H1 (cell line): ENCODE measurements at regions not wholly inside any gene's neighbourhood (a gene's known extent, or its start where the extent isn't known, plus 50 kb on each side); places are given as distances from the start of the nearest gene placed in this dataset.
"Not testable (repeated sequence)": the region's sequence is repeated elsewhere in the genome, so short reads cannot be mapped to it uniquely, and the experiment has no call there.

Experiments
- CTCF ChIA-PET: fragments of 300-600 bp; sonication (Branson Sonifier 250); formaldehyde crosslinking; loops from one replicate; lab custom pipeline; 2021; ENCODE audit not compliant: partially characterized antibody; lab: Charles Lee
- POLR2A ChIA-PET: fragments of 300-600 bp; sonication (Branson Sonifier 250); formaldehyde crosslinking; loops from one replicate; lab custom pipeline; 2021; ENCODE audit warnings: inconsistent platforms; ENCODE audit not compliant: partially characterized antibody; lab: Charles Lee
- DNase-seq, 2 experiments: peaks; one replicate each; pipeline versions ENCODE4 v3.0.0 to v3.0.0-alpha.2; 2010 to 2022; ENCODE audit warnings: low spot score in 2 of 2, low read depth in 1 of 2, mixed read lengths in 1 of 2
- FAIRE-seq: peaks from 2 replicates; lab custom pipeline; 2011; peaks lifted over from hg19 to GRCh38; lab: Jason Lieb, UNC
- H2AFZ ChIP-seq: 2 replicates; pipeline ENCODE4 v1.8.1; 2012; ENCODE audit warnings: low read length, inconsistent platforms
- H2AK5ac ChIP-seq: 2 replicates; pipeline ENCODE4 v1.6.1; 2013; ENCODE audit warnings: low read depth, low read length
- H2BK120ac ChIP-seq: replicated peaks from 2 replicates; pipeline ENCODE3; 2013; ENCODE audit warnings: low read depth, low read length, inconsistent platforms
- H2BK12ac ChIP-seq: 2 replicates; pipeline ENCODE4 v1.6.1; 2013; ENCODE audit warnings: low read depth, low read length
- H2BK15ac ChIP-seq: 2 replicates; pipeline ENCODE4 v1.6.1; 2013; ENCODE audit warnings: low read length
- H2BK20ac ChIP-seq: 2 replicates; pipeline ENCODE4 v1.6.1; 2013; ENCODE audit warnings: low read length
- H2BK5ac ChIP-seq: 2 replicates; pipeline ENCODE4 v1.6.1; 2013; ENCODE audit warnings: low read depth, low read length
- H3K14ac ChIP-seq: 2 replicates; pipeline ENCODE4 v1.6.1; 2013; ENCODE audit warnings: inconsistent platforms; ENCODE audit not compliant: insufficient read length
- H3K18ac ChIP-seq: 2 replicates; pipeline ENCODE4 v1.6.1; 2013; ENCODE audit warnings: low read length; ENCODE audit errors: extremely low read depth
- H3K23ac ChIP-seq: 2 replicates; pipeline ENCODE4 v1.6.1; 2013; ENCODE audit warnings: inconsistent platforms; ENCODE audit not compliant: insufficient read length
- H3K23me2 ChIP-seq: 2 replicates; pipeline ENCODE4 v1.6.1; 2013; ENCODE audit warnings: low read depth, low read length
- H3K27ac ChIP-seq: 2 replicates; pipeline ENCODE4 v1.6.1; 2011; ENCODE audit warnings: low read depth, low read length, inconsistent platforms
- H3K27me3 ChIP-seq, 4 experiments: replicated peaks in 1 of 4; 1 replicate in 1 of 4; 2 replicates in 3 of 4; pipeline versions ENCODE4 v1.6.1 to v1.8.1; 2011 to 2013; ENCODE audit warnings: low read length in 3 of 4, mild to moderate bottlenecking in 3 of 4, inconsistent platforms in 2 of 4, mixed read lengths in 2 of 4, moderate library complexity in 1 of 4; ENCODE audit not compliant: control insufficient read depth in 3 of 4, insufficient read depth in 3 of 4; ENCODE audit errors: extremely low read depth in 1 of 4
- H3K36me3 ChIP-seq, 4 experiments: 2 replicates each; pipeline versions ENCODE4 v1.6.1 to v1.8.1; 2011 to 2013; ENCODE audit warnings: mild to moderate bottlenecking in 4 of 4, low read length in 3 of 4, moderate library complexity in 2 of 4, control low read depth in 1 of 4, inconsistent platforms in 1 of 4; ENCODE audit not compliant: insufficient read depth in 4 of 4, control insufficient read depth in 2 of 4
- H3K4ac ChIP-seq: replicated peaks from 2 replicates; pipeline ENCODE3; 2013; ENCODE audit warnings: low read length, low read depth, mixed read lengths, inconsistent platforms; ENCODE audit not compliant: insufficient read length
- H3K4me1 ChIP-seq, 4 experiments: replicated peaks in 1 of 4; 1 replicate in 1 of 4; 2 replicates in 3 of 4; pipeline versions ENCODE4 v1.6.1 to v1.8.1; 2011 to 2013; ENCODE audit warnings: low read length in 3 of 4, inconsistent platforms in 2 of 4, mixed read lengths in 1 of 4; ENCODE audit not compliant: insufficient read depth in 4 of 4, control insufficient read depth in 3 of 4
- H3K4me2 ChIP-seq, 2 experiments: 2 replicates each; pipeline versions ENCODE4 v1.6.1 to v1.8.1; 2011 to 2013; ENCODE audit warnings: low read depth in 2 of 2, low read length in 2 of 2, control low read depth in 1 of 2, inconsistent platforms in 1 of 2, mild to moderate bottlenecking in 1 of 2; ENCODE audit not compliant: insufficient read depth in 1 of 2
- H3K4me3 ChIP-seq, 4 experiments: fragments of 200-600, 300-600 bp in 1 of 4; sonication (generic), shearing (Covaris generic), sonication (Bioruptor Twin) in 1 of 4; 2 replicates each; pipeline versions ENCODE4 v1.5.1 to v1.8.1; 2011 to 2016; ENCODE audit warnings: low read length in 4 of 4, low read depth in 3 of 4, control low read depth in 2 of 4, inconsistent platforms in 2 of 4, mild to moderate bottlenecking in 2 of 4, mixed read lengths in 1 of 4, moderate library complexity in 1 of 4; ENCODE audit not compliant: insufficient read depth in 2 of 4; ENCODE audit errors: extremely low read depth in 1 of 4
- H3K56ac ChIP-seq: replicated peaks from 2 replicates; pipeline ENCODE3; 2013; ENCODE audit warnings: low read depth, mild to moderate bottlenecking, mixed read lengths, low read length, inconsistent platforms; ENCODE audit not compliant: insufficient read length
- H3K79me1 ChIP-seq: 2 replicates; pipeline ENCODE4 v1.6.1; 2013; ENCODE audit warnings: low read depth, low read length, control low read depth
- H3K79me2 ChIP-seq, 2 experiments: 2 replicates each; pipeline versions ENCODE4 v1.6.1 to v1.8.1; 2012 to 2013; ENCODE audit warnings: low read length in 2 of 2, mild to moderate bottlenecking in 2 of 2, inconsistent platforms in 1 of 2; ENCODE audit not compliant: insufficient read depth in 2 of 2, control insufficient read depth in 1 of 2
- H3K9ac ChIP-seq, 4 experiments: replicated peaks in 1 of 4; 1 replicate in 1 of 4; 2 replicates in 3 of 4; pipeline versions ENCODE4 v1.6.1 to v1.8.1; 2011 to 2013; ENCODE audit warnings: low read depth in 3 of 4, low read length in 3 of 4, control low read depth in 2 of 4, mild to moderate bottlenecking in 2 of 4, moderate library complexity in 2 of 4, inconsistent platforms in 1 of 4; ENCODE audit errors: extremely low read depth in 1 of 4
- H3K9me3 ChIP-seq, 2 experiments: 2 replicates each; pipeline versions ENCODE4 v1.6.1 to v1.8.1; 2012 to 2013; ENCODE audit warnings: mild to moderate bottlenecking in 2 of 2, moderate library complexity in 2 of 2, control low read depth in 1 of 2, inconsistent platforms in 1 of 2, low read depth in 1 of 2, low read length in 1 of 2, mixed read lengths in 1 of 2; ENCODE audit not compliant: insufficient read depth in 2 of 2
- H4K20me1 ChIP-seq, 2 experiments: replicated peaks in 1 of 2; 2 replicates each; pipeline versions ENCODE3 to v1.8.1; 2011 to 2013; ENCODE audit warnings: inconsistent platforms in 2 of 2, low read length in 2 of 2, mild to moderate bottlenecking in 1 of 2; ENCODE audit not compliant: insufficient read depth in 2 of 2, control insufficient read depth in 1 of 2
- H4K5ac ChIP-seq: 2 replicates; pipeline ENCODE4 v1.6.1; 2013; ENCODE audit warnings: low read length, low read depth, mixed read lengths, inconsistent platforms; ENCODE audit not compliant: insufficient read length
- H4K8ac ChIP-seq: 2 replicates; pipeline ENCODE4 v1.8.0; 2013; ENCODE audit warnings: mild to moderate bottlenecking, moderate library complexity, low read length, inconsistent platforms; ENCODE audit not compliant: insufficient read depth; ENCODE audit errors: extremely low read depth
- H4K91ac ChIP-seq: replicated peaks from 2 replicates; pipeline ENCODE3; 2013; ENCODE audit warnings: low read length, mixed read lengths, inconsistent platforms; ENCODE audit not compliant: insufficient read length
- WGBS, 2 experiments: shearing (Covaris generic) in 1 of 2; methylation state at CpG; one replicate each; pipeline versions ENCODE4 v1.1.6 to v1.1.7; 2013 to 2015; ENCODE audit warnings: low lambda C conversion rate in 2 of 2, mixed read lengths in 2 of 2, inconsistent platforms in 1 of 2, low coverage in 1 of 2, missing lambda C conversion rate in 1 of 2; ENCODE audit not compliant: insufficient replicate concordance in 2 of 2, insufficient coverage in 1 of 2, insufficient read length in 1 of 2; ENCODE audit errors: extremely low coverage in 1 of 2, missing lambda C conversion rate in 1 of 2; 5-methylcytosine and 5-hydroxymethylcytosine counted together

- H2AK5ac ChIP-seq, H3K79me1 ChIP-seq, H3K9ac ChIP-seq, H2BK20ac ChIP-seq, H3K23me2 ChIP-seq, H3K27me3 ChIP-seq, H3K36me3 ChIP-seq, H3K4me3 ChIP-seq, H2BK120ac ChIP-seq, H3K4me1 ChIP-seq, DNase-seq, H3K23ac ChIP-seq, H4K5ac ChIP-seq, H3K27ac ChIP-seq, H3K56ac ChIP-seq, POLR2A ChIA-PET, H3K9me3 ChIP-seq, H3K4ac ChIP-seq, H4K8ac ChIP-seq, H2AFZ ChIP-seq, H3K4me2 ChIP-seq, FAIRE-seq, H3K18ac ChIP-seq, H4K20me1 ChIP-seq, H2BK5ac ChIP-seq, H4K91ac ChIP-seq, H2BK15ac ChIP-seq, H3K14ac ChIP-seq, H2BK12ac ChIP-seq, H3K79me2 ChIP-seq: not testable (repeated sequence)
- 87% methylated on average over 14 of the region's 20 CpGs; no CpG with 5 or more reads in 1 of the 2 experiments for WGBS, 2 experiments
- CTCF ChIA-PET = interaction anchor here (0.6 to 1.0 kb wide), 2 partner anchors 24 to 63 kb away, joined by 3 read pairs; no protein-coding TSS in a partner anchor
Observed at GRCh38 chr2:215245919-215246318, 65.9 kb upstream of the ATIC start.
